K562 (cell line): ENCODE measurements at regions not wholly inside any gene's neighbourhood (a gene's known extent, or its start where the extent isn't known, plus 50 kb on each side); places are given as distances from the start of the nearest gene placed in this dataset.

Experiments
- BCOR ChIP-seq: fragments of 450-650 bp; IDR thresholded peaks from 2 replicates; pipeline ENCODE4 v1.6.1; 2016
- KAT7 ChIP-seq: sonication (generic); formaldehyde crosslinking; IDR thresholded peaks from 2 replicates; pipeline ENCODE4 v1.8.0; 2022; ENCODE audit warnings: missing genetic modification reagents, mild to moderate bottlenecking, borderline replicate concordance
- PRMT5 ChIP-seq: sonication (generic); formaldehyde crosslinking; IDR thresholded peaks from 2 replicates; pipeline ENCODE4 v1.5.0; 2020; ENCODE audit warnings: missing genetic modification reagents
- PYGO2 ChIP-seq: fragments of 450-650 bp; IDR thresholded peaks from 2 replicates; pipeline ENCODE4 v1.6.1; 2016; ENCODE audit warnings: mild to moderate bottlenecking, missing genetic modification characterization, moderate library complexity, missing compliant biosample characterization
- TAF1 ChIP-seq: IDR thresholded peaks from 2 replicates; pipeline ENCODE4 v1.6.1; 2011; ENCODE audit warnings: mild to moderate bottlenecking, low read length, moderate library complexity; ENCODE audit not compliant: insufficient read depth, control insufficient read depth, severe bottlenecking; ENCODE audit errors: extremely low read depth
- ZNF253 ChIP-seq: fragments of 250-450 bp; sonication (Bioruptor Pico); conservative IDR thresholded peaks from 2 replicates; pipeline ENCODE4 v1.6.1; 2021; ENCODE audit warnings: mild to moderate bottlenecking
- TF ChIP-seq, protein P1 (sequence below), 3 experiments: IDR thresholded peaks in 2 of 3; conservative IDR thresholded peaks in 1 of 3; 2 replicates each; pipeline ENCODE4 v1.5.1; 2011 to 2012; ENCODE audit warnings: low read length in 3 of 3, mild to moderate bottlenecking in 3 of 3, control low read depth in 2 of 3, improper control_type of control experiment in 1 of 3, inconsistent platforms in 1 of 3, low read depth in 1 of 3, mixed read lengths in 1 of 3, moderate library complexity in 1 of 3; ENCODE audit not compliant: insufficient read depth in 2 of 3

DNA sequence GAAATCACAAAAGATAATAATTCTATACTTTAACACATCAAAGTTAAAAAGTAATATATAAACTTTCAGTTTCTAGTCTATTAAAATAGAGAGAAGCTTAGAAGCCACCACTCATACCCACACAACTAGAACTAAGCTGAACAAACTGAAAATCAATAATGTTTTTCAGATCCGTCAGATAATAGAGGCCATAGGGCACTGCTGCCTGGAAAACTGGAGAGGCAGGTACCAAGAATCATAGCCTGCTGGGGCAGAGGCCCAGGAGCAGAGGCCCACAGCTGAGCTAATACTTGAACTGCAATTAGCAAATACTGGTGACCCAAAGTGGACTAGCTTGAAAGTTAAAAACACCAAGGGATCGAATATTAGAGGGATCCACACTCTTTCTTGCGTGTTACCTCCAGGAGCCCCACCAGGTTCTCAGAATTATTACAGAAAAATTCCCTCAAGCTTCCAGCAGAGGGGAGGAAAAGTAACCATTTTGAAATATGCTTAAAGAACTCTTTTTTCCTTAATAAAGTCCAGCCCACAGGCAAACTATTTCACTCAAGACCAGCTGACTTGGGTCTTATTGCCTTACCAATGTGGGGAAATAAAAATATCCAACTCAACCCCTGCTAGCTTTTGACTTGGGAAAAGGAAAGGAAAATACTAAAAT lies 774.1 kb upstream of the IGFBP3 start:
- TF ChIP-seq KAT7 (CRISPR knock-in tag), result no peak
- no peak for TF ChIP-seq BCOR
- TF ChIP-seq, protein P1, sequence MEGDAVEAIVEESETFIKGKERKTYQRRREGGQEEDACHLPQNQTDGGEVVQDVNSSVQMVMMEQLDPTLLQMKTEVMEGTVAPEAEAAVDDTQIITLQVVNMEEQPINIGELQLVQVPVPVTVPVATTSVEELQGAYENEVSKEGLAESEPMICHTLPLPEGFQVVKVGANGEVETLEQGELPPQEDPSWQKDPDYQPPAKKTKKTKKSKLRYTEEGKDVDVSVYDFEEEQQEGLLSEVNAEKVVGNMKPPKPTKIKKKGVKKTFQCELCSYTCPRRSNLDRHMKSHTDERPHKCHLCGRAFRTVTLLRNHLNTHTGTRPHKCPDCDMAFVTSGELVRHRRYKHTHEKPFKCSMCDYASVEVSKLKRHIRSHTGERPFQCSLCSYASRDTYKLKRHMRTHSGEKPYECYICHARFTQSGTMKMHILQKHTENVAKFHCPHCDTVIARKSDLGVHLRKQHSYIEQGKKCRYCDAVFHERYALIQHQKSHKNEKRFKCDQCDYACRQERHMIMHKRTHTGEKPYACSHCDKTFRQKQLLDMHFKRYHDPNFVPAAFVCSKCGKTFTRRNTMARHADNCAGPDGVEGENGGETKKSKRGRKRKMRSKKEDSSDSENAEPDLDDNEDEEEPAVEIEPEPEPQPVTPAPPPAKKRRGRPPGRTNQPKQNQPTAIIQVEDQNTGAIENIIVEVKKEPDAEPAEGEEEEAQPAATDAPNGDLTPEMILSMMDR (IDR thresholded peaks at IDR 0.05 in 2 of 3, conservative IDR thresholded peaks at IDR 0.05 in 1 of 3; ENCODE audit: insufficient read depth in 2 of 3, low read depth in 1 of 3, low read length in 3 of 3), result no peak
- TF ChIP-seq TAF1, result no peak
- no peak for TF ChIP-seq ZNF253 (CRISPR knock-in tag)
- TF ChIP-seq PRMT5, result no peak
- TF ChIP-seq PYGO2, result no peak
